Gastrocnemius medialis (tissue), 4 donors: ENCODE measurements at regions not wholly inside any gene's neighbourhood (a gene's known extent, or its start where the extent isn't known, plus 50 kb on each side); places are given as distances from the start of the nearest gene placed in this dataset.

Experiments
- POLR2A ChIP-seq, 2 donors: fragments of 450-650 bp; IDR thresholded peaks; one replicate each; pipeline ENCODE4 v1.6.1; 2017; ENCODE audit warnings: antibody characterized with exemption in 2 of 2, mild to moderate bottlenecking in 2 of 2, moderate library complexity in 2 of 2
- TF ChIP-seq, protein P1 (sequence below), 5 experiments: fragments of 450-650 bp in 3 of 5; fragments of 200-600 bp in 2 of 5; sonication (generic) in 2 of 5; IDR thresholded peaks in 4 of 5; conservative IDR thresholded peaks in 1 of 5; 1 replicate in 4 of 5; 2 replicates in 1 of 5; pipeline ENCODE4 v1.5.1; 2016 to 2019; ENCODE audit warnings: antibody characterized with exemption in 5 of 5, mild to moderate bottlenecking in 3 of 5, moderate library complexity in 3 of 5

DNA sequence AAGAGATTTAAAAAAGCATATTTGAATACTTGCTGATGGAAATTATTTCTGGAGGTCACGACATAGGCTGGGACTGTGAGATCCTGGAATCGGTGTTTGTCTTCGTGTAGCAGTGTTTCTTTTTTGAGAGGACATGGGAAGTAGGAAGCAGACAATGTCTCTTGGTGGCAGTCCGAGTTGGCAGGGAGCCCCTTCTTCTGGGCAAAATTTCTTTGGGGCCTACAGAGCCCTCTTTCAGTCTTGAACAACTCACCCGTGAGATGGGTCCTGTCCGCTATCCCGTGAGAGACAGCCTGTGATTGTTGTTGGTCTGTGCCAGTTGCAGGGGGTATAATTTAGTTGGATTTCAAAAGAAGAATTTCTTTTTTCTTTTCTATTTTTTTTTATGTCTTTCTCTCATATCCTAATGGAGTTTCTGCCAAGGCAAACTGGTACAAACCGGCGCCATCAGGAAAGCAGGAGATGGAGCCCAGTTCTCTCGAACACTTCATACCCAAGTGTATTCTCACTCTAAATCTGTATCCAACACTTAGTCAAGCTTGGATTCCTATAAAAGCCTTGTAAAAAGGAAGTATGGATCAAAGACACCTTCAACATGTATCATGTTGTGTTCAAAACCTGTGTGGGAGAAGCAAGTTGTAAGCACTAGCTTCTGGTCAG lies 785.1 kb downstream of the MAFB start:
- TF ChIP-seq POLR2A (IDR thresholded peaks at IDR 0.05) = no peak
- TF ChIP-seq, protein P1, sequence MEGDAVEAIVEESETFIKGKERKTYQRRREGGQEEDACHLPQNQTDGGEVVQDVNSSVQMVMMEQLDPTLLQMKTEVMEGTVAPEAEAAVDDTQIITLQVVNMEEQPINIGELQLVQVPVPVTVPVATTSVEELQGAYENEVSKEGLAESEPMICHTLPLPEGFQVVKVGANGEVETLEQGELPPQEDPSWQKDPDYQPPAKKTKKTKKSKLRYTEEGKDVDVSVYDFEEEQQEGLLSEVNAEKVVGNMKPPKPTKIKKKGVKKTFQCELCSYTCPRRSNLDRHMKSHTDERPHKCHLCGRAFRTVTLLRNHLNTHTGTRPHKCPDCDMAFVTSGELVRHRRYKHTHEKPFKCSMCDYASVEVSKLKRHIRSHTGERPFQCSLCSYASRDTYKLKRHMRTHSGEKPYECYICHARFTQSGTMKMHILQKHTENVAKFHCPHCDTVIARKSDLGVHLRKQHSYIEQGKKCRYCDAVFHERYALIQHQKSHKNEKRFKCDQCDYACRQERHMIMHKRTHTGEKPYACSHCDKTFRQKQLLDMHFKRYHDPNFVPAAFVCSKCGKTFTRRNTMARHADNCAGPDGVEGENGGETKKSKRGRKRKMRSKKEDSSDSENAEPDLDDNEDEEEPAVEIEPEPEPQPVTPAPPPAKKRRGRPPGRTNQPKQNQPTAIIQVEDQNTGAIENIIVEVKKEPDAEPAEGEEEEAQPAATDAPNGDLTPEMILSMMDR (IDR thresholded peaks at IDR 0.05 in 4 of 5, conservative IDR thresholded peaks at IDR 0.05 in 1 of 5) = no peak
